ENCODE measurements at regions not wholly inside any gene's neighbourhood (a gene's known extent, or its start where the extent isn't known, plus 50 kb on each side); places are given as distances from the start of the nearest gene placed in this dataset.

- no peak for DNase-seq
These were observed 57.1 kb downstream of the HLA-A start for GRCh38 chr6:29999416-29999815.

GRCh38 chr6:30000156-30000791 is 57.9 kb downstream of the HLA-A start:
- DNase-seq, result no peak

GRCh38 chr6:30002871-30003270 is 58.2 kb upstream of the POLR1H start:
- DNase-seq, result no peak

GRCh38 chr6:30005482-30005881 is 55.6 kb upstream of the POLR1H start:
- no peak for DNase-seq

- DNase-seq, result peak in 1 of 2 donors; percentile 18
These were observed 54.6 kb upstream of the POLR1H start for GRCh38 chr6:30006170-30007131.

GRCh38 chr6:30007132-30007764 is 53.8 kb upstream of the POLR1H start:
- DNase-seq, result peak in 1 of 2 donors; percentile 9

GRCh38 chr6:30009113-30009512 is 52.0 kb upstream of the POLR1H start:
- no peak for DNase-seq
